GM18499 (cell line): ENCODE measurements at regions not wholly inside any gene's neighbourhood (a gene's known extent, or its start where the extent isn't known, plus 50 kb on each side); places are given as distances from the start of the nearest gene placed in this dataset.

Source experiments
- ATAC-seq: cut with Tn5 transposase; IDR thresholded peaks from one replicate; pipeline ENCODE4 v1.9.1; 2021; ENCODE audit warnings: moderate number of reproducible peaks; ENCODE audit not compliant: insufficient read depth, unreplicated experiment

GRCh38 chr15:96276438-96277210 lies 53.9 kb upstream of the NR2F2 start:
- ATAC-seq: no peak
